Activated CD4-positive, alpha-beta memory T cell treated with anti-CD3 and anti-CD28 coated beads for 36 hours (primary cell): ENCODE measurements at regions not wholly inside any gene's neighbourhood (a gene's known extent, or its start where the extent isn't known, plus 50 kb on each side); places are given as distances from the start of the nearest gene placed in this dataset.

Experiments
- CTCF ChIA-PET: fragments of 350-600 bp; sonication (Branson Sonifier 250); formaldehyde crosslinking; loops from one replicate; lab custom pipeline; 2021; ENCODE audit warnings: antibody characterized with exemption, inconsistent platforms; lab: Charles Lee
- POLR2A ChIA-PET: fragments of 350-600 bp; sonication (Branson Sonifier 250); formaldehyde crosslinking; loops from one replicate; lab custom pipeline; 2021; ENCODE audit warnings: antibody characterized with exemption; lab: Charles Lee
- DNase-seq: peaks from one replicate; pipeline ENCODE4 v3.0.0-alpha.2; 2020
- H3K27ac Mint-ChIP-seq: one replicate; pipeline ENCODE4 v1.8.0; 2021; ENCODE audit warnings: mixed read lengths
- H3K27me3 Mint-ChIP-seq: one replicate; pipeline ENCODE4 v1.8.0; 2021; ENCODE audit warnings: mixed read lengths
- H3K36me3 Mint-ChIP-seq: one replicate; pipeline ENCODE4 v1.8.0; 2021; ENCODE audit warnings: mixed read lengths
- H3K4me1 Mint-ChIP-seq: one replicate; pipeline ENCODE4 v1.8.0; 2021; ENCODE audit warnings: low read depth, mixed read lengths
- H3K4me3 Mint-ChIP-seq: one replicate; pipeline ENCODE4 v1.8.0; 2021; ENCODE audit warnings: mild to moderate bottlenecking, mixed read lengths
- H3K9me3 Mint-ChIP-seq: one replicate; pipeline ENCODE4 v1.8.0; 2021; ENCODE audit warnings: mixed read lengths
- intact Hi-C: fragments of 100-400 bp; cut with micrococcal nuclease; formaldehyde crosslinking; loops from one replicate; pipeline ENCODE4 v1.15.1; 2023

DNA sequence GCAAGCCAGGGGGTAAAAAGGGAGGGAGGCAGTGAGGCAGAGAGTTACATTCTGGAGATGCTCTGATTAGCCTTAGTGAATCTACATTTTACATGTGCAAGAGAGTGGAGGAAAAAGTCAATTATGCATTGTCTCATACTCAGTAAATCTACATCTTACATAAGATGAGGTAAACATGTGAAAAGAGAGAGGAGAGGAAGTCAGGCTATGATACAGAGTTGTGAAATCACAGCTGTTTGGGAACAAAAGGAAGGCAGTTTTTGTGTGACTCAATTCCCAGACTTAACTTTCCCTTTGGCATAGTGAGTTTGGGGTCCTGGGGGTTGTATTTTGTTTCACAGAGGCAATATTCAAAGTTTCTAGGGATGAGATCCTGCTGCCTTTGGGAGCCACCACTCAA lies 67.8 kb downstream of the GP2 start:
- Mint-ChIP-seq H3K36me3 (no peaks in the 10 kb centered on the region), H3K9me3 (peaks cover 3% of the 10 kb centered on the region), H3K27me3 (peaks cover 3% of the 10 kb centered on the region), H3K4me1 (no peaks in the 10 kb centered on the region), H3K27ac (no peak overlapping the region), H3K4me3 (no peak overlapping the region)
- ChIA-PET CTCF (interaction anchor here (1.1 kb wide), 1 partner anchor 41 kb away, joined by 3 read pairs; no protein-coding TSS in a partner anchor), POLR2A (no interaction called here)
- no peak for DNase-seq
- intact Hi-C loops: no loop called here

DNA sequence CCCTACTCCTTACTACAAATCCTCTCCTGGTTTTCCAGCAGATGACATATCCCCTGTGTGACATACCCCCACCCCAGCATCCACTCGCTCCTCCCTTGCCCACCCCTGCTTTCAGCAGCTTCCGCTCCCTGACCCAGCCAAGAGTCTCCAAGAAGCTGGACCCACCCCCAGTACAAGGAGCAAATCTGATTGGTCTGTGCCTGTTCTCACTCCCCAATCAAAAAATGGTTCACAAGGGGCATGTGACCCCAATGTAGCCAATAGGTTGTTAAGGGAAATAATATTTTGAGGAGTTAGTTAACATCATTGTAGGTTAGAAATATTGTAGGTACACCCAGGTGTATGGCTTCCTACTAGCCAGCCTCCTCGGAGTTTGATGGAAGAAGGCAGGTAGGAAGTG lies 70.1 kb downstream of the GP2 start:
- ChIA-PET CTCF (no interaction called here), POLR2A (no interaction called here)
- intact Hi-C loops: no loop called here

GRCh38 chr16:20255002-20255401 lies 72.3 kb downstream of the GP2 start:
- ChIA-PET CTCF (no interaction called here), POLR2A (no interaction called here)
- H3K27ac Mint-ChIP-seq: no peak overlapping the region
- H3K27me3 Mint-ChIP-seq: peaks cover 4% of the 10 kb centered on the region
- no peaks in the 10 kb centered on the region for H3K36me3 Mint-ChIP-seq
- DNase-seq: no peak
- peaks cover 3% of the 10 kb centered on the region for H3K9me3 Mint-ChIP-seq
- no peaks in the 10 kb centered on the region for H3K4me1 Mint-ChIP-seq
- intact Hi-C loops: no loop called here
- no peak overlapping the region for H3K4me3 Mint-ChIP-seq

More for the DNA sequence above, 70.1 kb downstream of the GP2 start:
- Mint-ChIP-seq H3K4me1 (no peaks in the 10 kb centered on the region), H3K4me3 (no peak overlapping the region), H3K27ac (no peak overlapping the region), H3K27me3 (peaks cover 2% of the 10 kb centered on the region), H3K9me3 (peaks cover 3% of the 10 kb centered on the region), H3K36me3 (no peaks in the 10 kb centered on the region)
- DNase-seq: no peak

GRCh38 chr16:20253825-20254224 lies 73.5 kb downstream of the GP2 start:
- H3K27me3 Mint-ChIP-seq: peaks cover 1% of the 10 kb centered on the region
- H3K27ac Mint-ChIP-seq: no peak overlapping the region
- H3K36me3 Mint-ChIP-seq: no peaks in the 10 kb centered on the region
- POLR2A ChIA-PET: no interaction called here
- intact Hi-C loops: no loop called here
- DNase-seq: no peak
- H3K4me1 Mint-ChIP-seq: no peaks in the 10 kb centered on the region
- CTCF ChIA-PET: no interaction called here
- no peak overlapping the region for H3K4me3 Mint-ChIP-seq
- H3K9me3 Mint-ChIP-seq: no peaks in the 10 kb centered on the region

GRCh38 chr16:20249211-20249610 lies 78.1 kb downstream of the GP2 start:
- intact Hi-C loops: no loop called here
- POLR2A ChIA-PET: no interaction called here
- no peaks in the 10 kb centered on the region for H3K9me3 Mint-ChIP-seq
- peaks cover 1% of the 10 kb centered on the region for H3K27me3 Mint-ChIP-seq
- H3K4me1 Mint-ChIP-seq: no peaks in the 10 kb centered on the region
- no peak overlapping the region for H3K4me3 Mint-ChIP-seq
- DNase-seq: no peak
- CTCF ChIA-PET: no interaction called here
- H3K27ac Mint-ChIP-seq: no peak overlapping the region
- H3K36me3 Mint-ChIP-seq: no peaks in the 10 kb centered on the region

GRCh38 chr16:20247076-20247475 lies 80.2 kb downstream of the GP2 start:
- peaks cover 1% of the 10 kb centered on the region for H3K27me3 Mint-ChIP-seq
- H3K27ac Mint-ChIP-seq: no peak overlapping the region
- no peak for DNase-seq
- ChIA-PET CTCF (no interaction called here), POLR2A (no interaction called here)
- no peaks in the 10 kb centered on the region for H3K36me3 Mint-ChIP-seq
- H3K4me3 Mint-ChIP-seq: no peak overlapping the region
- intact Hi-C loops: no loop called here
- H3K4me1 Mint-ChIP-seq: no peaks in the 10 kb centered on the region
- H3K9me3 Mint-ChIP-seq: no peaks in the 10 kb centered on the region

DNA sequence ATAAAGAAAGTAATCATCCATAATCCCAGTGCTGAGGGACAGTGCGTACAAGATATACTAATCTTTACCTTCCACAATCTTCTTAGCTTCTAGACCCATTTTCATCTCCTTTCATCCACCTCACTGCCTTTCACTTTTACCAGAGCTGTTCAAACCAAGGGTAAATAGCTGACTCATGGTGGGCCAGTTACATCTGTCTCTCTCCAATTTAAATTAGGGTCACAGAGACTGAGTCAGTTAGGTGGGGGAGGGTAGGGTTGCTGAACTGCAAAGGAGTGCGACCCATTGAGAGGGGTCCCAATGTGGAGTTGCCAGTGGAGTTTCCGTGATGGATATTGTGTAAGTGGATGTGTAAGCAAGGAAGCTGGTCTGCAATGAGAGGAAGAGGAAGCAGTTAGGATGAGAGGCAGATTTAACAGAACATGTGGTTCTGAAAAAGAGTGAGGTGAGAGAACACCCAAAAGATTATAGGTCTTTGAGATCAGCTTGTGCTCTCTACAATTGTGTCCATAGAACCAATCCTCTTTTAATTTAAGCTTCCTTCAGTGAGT lies 83.5 kb downstream of the GP2 start:
- H3K4me3 Mint-ChIP-seq: no peak overlapping the region

GRCh38 chr16:20242568-20243255 lies 84.6 kb downstream of the GP2 start:
- H3K36me3 Mint-ChIP-seq: no peaks in the 10 kb centered on the region
- no peaks in the 10 kb centered on the region for H3K4me1 Mint-ChIP-seq
- CTCF ChIA-PET: interaction anchor here (1.1 kb wide), 1 partner anchor 143 kb away, joined by 3 read pairs; no protein-coding TSS in a partner anchor
- intact Hi-C loops: no loop called here
- no peaks in the 10 kb centered on the region for H3K9me3 Mint-ChIP-seq
- no peak overlapping the region for H3K27ac Mint-ChIP-seq
- POLR2A ChIA-PET: no interaction called here
- DNase-seq: no peak
- H3K4me3 Mint-ChIP-seq: no peak overlapping the region
- H3K27me3 Mint-ChIP-seq: peaks cover 2% of the 10 kb centered on the region

More for the DNA sequence above, 83.5 kb downstream of the GP2 start:
- Mint-ChIP-seq H3K27me3 (peaks cover 2% of the 10 kb centered on the region), H3K36me3 (no peaks in the 10 kb centered on the region), H3K4me1 (no peaks in the 10 kb centered on the region), H3K27ac (no peak overlapping the region), H3K9me3 (no peaks in the 10 kb centered on the region)
- CTCF ChIA-PET: no interaction called here
- no peak for DNase-seq
- POLR2A ChIA-PET: no interaction called here
- intact Hi-C loops: no loop called here

- no peak overlapping the region for H3K27ac Mint-ChIP-seq
- no peaks in the 10 kb centered on the region for H3K36me3 Mint-ChIP-seq
- DNase-seq: no peak
- ChIA-PET POLR2A (no interaction called here), CTCF (no interaction called here)
- H3K4me3 Mint-ChIP-seq: no peak overlapping the region
- peaks cover 2% of the 10 kb centered on the region for H3K27me3 Mint-ChIP-seq
- no peaks in the 10 kb centered on the region for H3K9me3 Mint-ChIP-seq
- no peaks in the 10 kb centered on the region for H3K4me1 Mint-ChIP-seq
- intact Hi-C loops: no loop called here
These were observed 86.0 kb downstream of the GP2 start for GRCh38 chr16:20241321-20241720.

DNA sequence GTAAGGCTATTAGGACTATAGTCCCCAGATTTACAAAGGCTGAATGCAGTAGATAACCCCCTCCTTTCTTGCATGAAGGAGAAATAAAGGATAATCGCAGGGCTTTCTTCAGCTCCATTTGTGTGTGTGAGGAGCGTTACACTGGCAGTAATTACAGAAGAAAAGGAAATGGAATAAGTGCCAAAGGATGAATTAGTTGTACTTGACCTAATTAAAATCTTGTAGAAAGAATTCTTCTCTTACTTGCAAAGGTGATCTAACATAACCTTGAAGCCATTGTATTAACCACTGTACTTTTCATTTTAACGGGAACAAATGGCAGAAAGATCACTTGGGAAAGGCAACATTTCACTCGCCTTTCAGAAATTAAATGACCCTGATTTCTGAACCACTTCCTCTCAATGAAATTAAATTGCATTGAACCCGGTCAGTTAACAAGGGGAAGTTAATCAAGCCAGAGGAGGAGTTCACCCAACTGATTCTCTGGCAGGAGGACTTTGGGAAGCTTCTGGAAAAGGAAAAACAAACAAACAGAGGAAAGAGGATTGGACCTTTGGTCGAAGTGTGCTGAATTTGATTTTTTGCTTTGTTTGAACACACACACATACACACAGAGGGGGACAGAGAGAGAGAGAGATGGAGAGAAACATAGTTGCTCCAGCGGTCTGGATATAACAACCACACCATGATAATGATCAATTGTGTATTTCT lies 90.6 kb downstream of the GP2 start:
- ChIA-PET CTCF (interaction anchor here (0.7 kb wide), 1 partner anchor 64 kb away, joined by 3 read pairs; no protein-coding TSS in a partner anchor), POLR2A (no interaction called here)
- no peaks in the 10 kb centered on the region for H3K36me3 Mint-ChIP-seq
- peaks cover 2% of the 10 kb centered on the region for H3K27me3 Mint-ChIP-seq
- H3K4me3 Mint-ChIP-seq: no peak overlapping the region
- intact Hi-C loops: no loop called here
- H3K4me1 Mint-ChIP-seq: no peaks in the 10 kb centered on the region
- H3K9me3 Mint-ChIP-seq: no peaks in the 10 kb centered on the region
- no peak for DNase-seq
- H3K27ac Mint-ChIP-seq: no peak overlapping the region

GRCh38 chr16:20225228-20225733 lies 102.0 kb downstream of the GP2 start:
- no peaks in the 10 kb centered on the region for H3K27me3 Mint-ChIP-seq
- DNase-seq: no peak
- CTCF ChIA-PET: no interaction called here
- H3K27ac Mint-ChIP-seq: no peak overlapping the region
- intact Hi-C loops: no loop called here
- H3K4me3 Mint-ChIP-seq: no peak overlapping the region
- POLR2A ChIA-PET: no interaction called here
- no peaks in the 10 kb centered on the region for H3K36me3 Mint-ChIP-seq
- peaks cover 3% of the 10 kb centered on the region for H3K9me3 Mint-ChIP-seq
- H3K4me1 Mint-ChIP-seq: no peaks in the 10 kb centered on the region

DNA sequence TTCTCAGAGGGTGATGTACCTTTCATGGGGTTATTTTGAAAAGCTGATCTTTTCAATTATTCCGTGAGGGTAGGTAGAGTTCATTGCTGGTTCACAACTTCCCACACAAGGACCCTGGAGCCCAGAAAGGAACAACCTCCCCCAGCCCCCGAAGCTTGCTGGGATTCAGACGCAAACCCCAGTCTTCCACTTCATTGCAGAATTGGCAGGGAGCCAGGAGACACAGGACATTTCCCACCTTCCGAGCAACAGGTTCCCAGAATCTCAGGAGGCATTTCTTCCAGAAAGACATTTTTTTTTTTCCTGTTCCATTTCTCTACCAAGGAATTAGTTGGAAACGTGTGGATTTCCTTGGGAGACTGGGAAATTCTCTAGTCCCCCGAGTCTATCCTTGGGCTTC lies 106.1 kb downstream of the GP2 start:
- Mint-ChIP-seq H3K4me1 (no peaks in the 10 kb centered on the region), H3K36me3 (no peaks in the 10 kb centered on the region), H3K27ac (no peak overlapping the region), H3K4me3 (no peak overlapping the region), H3K9me3 (peaks cover 2% of the 10 kb centered on the region), H3K27me3 (peaks cover 3% of the 10 kb centered on the region)
- ChIA-PET POLR2A (no interaction called here), CTCF (no interaction called here)
- intact Hi-C loops: no loop called here
- DNase-seq: no peak
